Activated B cell treated with CpG ODN at 0.5 μM for 24 hours (primary cell): ENCODE measurements at regions not wholly inside any gene's neighbourhood (a gene's known extent, or its start where the extent isn't known, plus 50 kb on each side); places are given as distances from the start of the nearest gene placed in this dataset.

ENCODE experiments used
- ATAC-seq: fragments of 200-7000 bp; cut with Tn5 transposase; one replicate; pipeline ENCODE4 v1.10.0; 2021; ENCODE audit warnings: low read depth, mild to moderate bottlenecking, moderate library complexity
- CTCF ChIA-PET: fragments of 350-600 bp; sonication (Branson Sonifier 250); formaldehyde crosslinking; loops from one replicate; lab custom pipeline; 2021; ENCODE audit warnings: antibody characterized with exemption; lab: Charles Lee
- POLR2A ChIA-PET: fragments of 350-600 bp; sonication (Branson Sonifier 250); formaldehyde crosslinking; loops from one replicate; lab custom pipeline; 2021; ENCODE audit warnings: antibody characterized with exemption; lab: Charles Lee
- DNase-seq: peaks from one replicate; pipeline ENCODE4 v3.0.0; 2022
- H3K27ac Mint-ChIP-seq: one replicate; pipeline ENCODE4 v1.8.0; 2020; ENCODE audit warnings: mixed read lengths
- H3K27me3 Mint-ChIP-seq: one replicate; pipeline ENCODE4 v1.8.0; 2021; ENCODE audit warnings: mixed read lengths
- H3K36me3 Mint-ChIP-seq: one replicate; pipeline ENCODE4 v1.8.0; 2021; ENCODE audit warnings: low read depth, mixed read lengths
- H3K4me1 Mint-ChIP-seq: one replicate; pipeline ENCODE4 v1.8.0; 2021; ENCODE audit warnings: mixed read lengths
- H3K4me3 Mint-ChIP-seq: one replicate; pipeline ENCODE4 v1.8.0; 2020; ENCODE audit warnings: mild to moderate bottlenecking, mixed read lengths
- H3K9me3 Mint-ChIP-seq: one replicate; pipeline ENCODE4 v1.8.0; 2020; ENCODE audit warnings: mixed read lengths
- CTCF ChIP-seq: fragments of 200-600 bp; IDR thresholded peaks from one replicate; pipeline ENCODE4 v1.8.0; 2022; ENCODE audit warnings: antibody characterized with exemption, mild to moderate bottlenecking
- intact Hi-C: fragments of 100-400 bp; cut with micrococcal nuclease; formaldehyde crosslinking; loops from one replicate; pipeline ENCODE4 v1.15.1; 2024

GRCh38 chr12:82578725-82579124 is 108.0 kb upstream of the TMTC2 start:
- ChIA-PET CTCF (no interaction called here), POLR2A (no interaction called here)
- DNase-seq (no peak), ATAC-seq (no peak)
- H3K27ac Mint-ChIP-seq: no peak overlapping the region
- no peaks in the 10 kb centered on the region for H3K27me3 Mint-ChIP-seq
- no peaks in the 10 kb centered on the region for H3K4me1 Mint-ChIP-seq
- no peak overlapping the region for H3K4me3 Mint-ChIP-seq
- intact Hi-C loops: no loop called here
- H3K36me3 Mint-ChIP-seq: no peaks in the 10 kb centered on the region
- TF ChIP-seq CTCF: no peak
- H3K9me3 Mint-ChIP-seq: peaks cover 2% of the 10 kb centered on the region

GRCh38 chr12:82583756-82584155 is 103.0 kb upstream of the TMTC2 start:
- Mint-ChIP-seq H3K27ac (no peak overlapping the region), H3K9me3 (peaks cover 29% of the 10 kb centered on the region), H3K4me3 (no peak overlapping the region), H3K36me3 (no peaks in the 10 kb centered on the region), H3K4me1 (no peaks in the 10 kb centered on the region), H3K27me3 (no peaks in the 10 kb centered on the region)
- no peak for TF ChIP-seq CTCF
- DNase-seq: no peak
- ChIA-PET POLR2A (no interaction called here), CTCF (no interaction called here)
- intact Hi-C loops: no loop called here
- ATAC-seq: no peak

- ATAC-seq: no peak
- ChIA-PET CTCF (no interaction called here), POLR2A (no interaction called here)
- Mint-ChIP-seq H3K9me3 (peaks cover 9% of the 10 kb centered on the region), H3K36me3 (no peaks in the 10 kb centered on the region), H3K4me3 (no peak overlapping the region), H3K4me1 (no peaks in the 10 kb centered on the region), H3K27me3 (no peaks in the 10 kb centered on the region), H3K27ac (no peak overlapping the region)
- no peak for DNase-seq
- intact Hi-C loops: no loop called here
- TF ChIP-seq CTCF: no peak
Measured at GRCh38 chr12:82593143-82593542, 93.6 kb upstream of the TMTC2 start.

GRCh38 chr12:82593901-82594396 is 92.8 kb upstream of the TMTC2 start:
- intact Hi-C loops: no loop called here
- Mint-ChIP-seq H3K9me3 (peaks cover 2% of the 10 kb centered on the region), H3K27me3 (no peaks in the 10 kb centered on the region), H3K4me3 (no peak overlapping the region), H3K36me3 (no peaks in the 10 kb centered on the region), H3K27ac (no peak overlapping the region), H3K4me1 (no peaks in the 10 kb centered on the region)
- ChIA-PET POLR2A (no interaction called here), CTCF (no interaction called here)
- ATAC-seq (no peak), DNase-seq (no peak)
- no peak for TF ChIP-seq CTCF

- TF ChIP-seq CTCF: no peak
- no peak for DNase-seq
- intact Hi-C loops: no loop called here
- Mint-ChIP-seq H3K4me1 (no peaks in the 10 kb centered on the region), H3K27ac (no peak overlapping the region), H3K27me3 (no peaks in the 10 kb centered on the region), H3K36me3 (no peaks in the 10 kb centered on the region), H3K9me3 (no peaks in the 10 kb centered on the region), H3K4me3 (no peak overlapping the region)
- ChIA-PET CTCF (no interaction called here), POLR2A (no interaction called here)
- ATAC-seq: no peak
Measured at GRCh38 chr12:82595941-82596340, 90.8 kb upstream of the TMTC2 start.
